Psoas muscle (tissue), 7 donors: ENCODE measurements at regions not wholly inside any gene's neighbourhood (a gene's known extent, or its start where the extent isn't known, plus 50 kb on each side); places are given as distances from the start of the nearest gene placed in this dataset.

ENCODE experiments used
- ATAC-seq, 4 donors: fragments of 200-7000 bp; cut with Tn5 transposase; one replicate each; pipeline ENCODE4 v1.9.1; 2020; ENCODE audit warnings: moderate library complexity in 3 of 4, mild to moderate bottlenecking in 2 of 4
- DNase-seq, 2 donors: peaks; one replicate each; pipeline ENCODE4 v3.0.0-alpha.2; 2020
- H3K27ac ChIP-seq: fragments of 200-600 bp; one replicate; pipeline ENCODE4 v1.8.0; 2022
- H3K27me3 ChIP-seq, 3 donors: fragments of 200-600 bp in 1 of 3; one replicate each; pipeline versions ENCODE4 v1.6.1 to v1.8.0; 2013 to 2022; ENCODE audit warnings: low read length in 2 of 3, mild to moderate bottlenecking in 2 of 3, moderate library complexity in 1 of 3; ENCODE audit not compliant: insufficient read depth in 3 of 3
- H3K36me3 ChIP-seq, 2 donors: fragments of 200-600 bp in 1 of 2; one replicate each; pipeline versions ENCODE4 v1.6.1 to v1.8.0; 2013 to 2022; ENCODE audit warnings: low read depth in 1 of 2, mild to moderate bottlenecking in 1 of 2, moderate library complexity in 1 of 2; ENCODE audit not compliant: insufficient read depth in 1 of 2
- H3K4me1 ChIP-seq: fragments of 200-600 bp; one replicate; pipeline ENCODE4 v1.8.0; 2022
- H3K4me3 ChIP-seq: fragments of 200-600 bp; one replicate; pipeline ENCODE4 v1.8.0; 2022; ENCODE audit warnings: mild to moderate bottlenecking
- H3K9me3 ChIP-seq: fragments of 200-600 bp; one replicate; pipeline ENCODE4 v1.8.0; 2022
- WGBS, 3 donors: extraction: QIAGEN DNeasy Blood & Tissue Kit; methylation state at CpG; one replicate each; pipeline versions ENCODE4 v1.1.6 to v1.1.7; 2013; 5-methylcytosine and 5-hydroxymethylcytosine counted together
- intact Hi-C, 2 donors: fragments of 100-400 bp; cut with DNase I; formaldehyde crosslinking; loops; one replicate each; pipeline versions ENCODE4 v1.11.0 to v1.14.2; 2022
- TF ChIP-seq, protein P1 (sequence below): fragments of 200-600 bp; IDR thresholded peaks from one replicate; pipeline ENCODE4 v1.8.0; 2022; ENCODE audit warnings: antibody characterized with exemption
- donor health status: healthy with polysubstance abuse.
- donor health status: DM: no; HTN: no; CAD: no; lungs with moderate emphysema.
- donor health status: Bipolar disorder and iron deficiency.
- donor health status: healthy.
- donor health status: DM: yes; HTN: yes; CAD: no.
- donor health status: DM: no; HTN: no; CAD: no.
- donor health status: DM: yes; HTN: yes; CAD: no.

DNA sequence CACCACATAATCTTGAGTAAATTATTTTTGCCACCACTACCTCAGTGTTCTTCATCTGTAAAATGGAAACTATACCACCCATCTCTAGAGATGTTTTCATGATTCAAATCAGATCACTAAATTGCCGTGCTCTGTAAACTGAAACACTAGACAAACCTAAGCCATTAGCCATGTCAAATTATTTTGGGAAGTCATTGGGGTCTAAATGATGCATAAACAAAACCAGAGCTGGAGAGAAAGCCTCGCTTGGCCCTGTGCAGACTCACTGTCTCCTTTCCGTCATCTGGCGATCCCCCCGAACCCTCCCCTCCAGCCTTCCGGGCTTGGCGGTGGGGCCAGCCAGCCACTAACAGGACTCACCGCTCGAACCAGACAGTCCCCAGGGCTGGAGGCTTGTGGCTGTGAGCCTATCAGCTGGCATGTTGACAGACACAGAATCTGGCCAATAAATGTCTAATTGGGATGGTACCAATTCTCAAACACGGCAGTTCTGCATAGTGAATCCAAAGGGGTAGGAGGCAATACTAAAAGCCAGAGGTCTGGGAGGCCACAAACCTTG, 256.5 kb downstream of the SEC61B start:
- TF ChIP-seq, protein P1, sequence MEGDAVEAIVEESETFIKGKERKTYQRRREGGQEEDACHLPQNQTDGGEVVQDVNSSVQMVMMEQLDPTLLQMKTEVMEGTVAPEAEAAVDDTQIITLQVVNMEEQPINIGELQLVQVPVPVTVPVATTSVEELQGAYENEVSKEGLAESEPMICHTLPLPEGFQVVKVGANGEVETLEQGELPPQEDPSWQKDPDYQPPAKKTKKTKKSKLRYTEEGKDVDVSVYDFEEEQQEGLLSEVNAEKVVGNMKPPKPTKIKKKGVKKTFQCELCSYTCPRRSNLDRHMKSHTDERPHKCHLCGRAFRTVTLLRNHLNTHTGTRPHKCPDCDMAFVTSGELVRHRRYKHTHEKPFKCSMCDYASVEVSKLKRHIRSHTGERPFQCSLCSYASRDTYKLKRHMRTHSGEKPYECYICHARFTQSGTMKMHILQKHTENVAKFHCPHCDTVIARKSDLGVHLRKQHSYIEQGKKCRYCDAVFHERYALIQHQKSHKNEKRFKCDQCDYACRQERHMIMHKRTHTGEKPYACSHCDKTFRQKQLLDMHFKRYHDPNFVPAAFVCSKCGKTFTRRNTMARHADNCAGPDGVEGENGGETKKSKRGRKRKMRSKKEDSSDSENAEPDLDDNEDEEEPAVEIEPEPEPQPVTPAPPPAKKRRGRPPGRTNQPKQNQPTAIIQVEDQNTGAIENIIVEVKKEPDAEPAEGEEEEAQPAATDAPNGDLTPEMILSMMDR: no peak
- WGBS, 3 donors: 70 to 77% (median 71%) methylated on average over 10 of the region's 10 CpGs
- H3K27ac ChIP-seq: no peak overlapping the region
- ATAC-seq (no peak), DNase-seq (no peak)
- H3K4me1 ChIP-seq: peaks cover 13% of the 10 kb centered on the region
- no peak overlapping the region for H3K4me3 ChIP-seq
- no peaks in the 10 kb centered on the region for H3K36me3 ChIP-seq
- intact Hi-C loops: no loop called here
- H3K27me3 ChIP-seq: no peaks in the 10 kb centered on the region
- H3K9me3 ChIP-seq: no peaks in the 10 kb centered on the region

DNA sequence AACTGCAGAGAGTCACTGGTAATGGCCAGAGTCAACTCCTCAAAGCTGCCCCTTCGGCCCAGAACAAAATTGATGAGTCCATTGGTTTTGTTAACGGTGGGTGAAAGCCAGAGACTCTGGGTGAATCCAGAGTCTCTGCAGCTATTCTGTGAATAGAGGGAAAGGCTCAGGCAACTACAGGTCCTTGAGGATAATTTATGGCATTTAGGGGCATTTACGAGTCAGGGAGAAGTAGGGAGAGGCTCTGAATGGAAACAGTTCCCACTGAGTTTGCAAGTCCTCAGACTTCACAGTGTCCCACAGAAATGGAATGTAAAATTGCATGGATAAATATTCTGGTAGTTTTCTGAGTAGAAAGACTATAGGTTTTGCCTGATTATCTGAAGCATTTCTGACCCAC, 257.8 kb downstream of the SEC61B start:
- DNase-seq: no peak
- Histone ChIP-seq H3K9me3 (no peaks in the 10 kb centered on the region), H3K36me3 (no peaks in the 10 kb centered on the region), H3K27ac (no peak overlapping the region), H3K27me3 (no peaks in the 10 kb centered on the region), H3K4me1 (no peaks in the 10 kb centered on the region), H3K4me3 (no peak overlapping the region)
- TF ChIP-seq, protein P1: no peak
- intact Hi-C loops: no loop called here
- ATAC-seq: no peak
- WGBS, 3 donors: 48 to 75% (median 67%) methylated on average over 3 of the region's 3 CpGs

- Histone ChIP-seq H3K36me3 (no peaks in the 10 kb centered on the region), H3K4me3 (no peak overlapping the region), H3K27ac (no peak overlapping the region), H3K9me3 (no peaks in the 10 kb centered on the region), H3K27me3 (no peaks in the 10 kb centered on the region), H3K4me1 (no peaks in the 10 kb centered on the region)
- intact Hi-C loops: no loop called here
- no peak for ATAC-seq
- 33 to 72% (median 54%) methylated on average over 2 of the region's 2 CpGs for WGBS, 3 donors
- TF ChIP-seq, protein P1: no peak
- DNase-seq: no peak
These were observed 263.4 kb downstream of the SEC61B start for GRCh38 chr9:99485459-99485858.

- intact Hi-C loops: no loop called here
- H3K27me3 ChIP-seq: no peaks in the 10 kb centered on the region
- H3K27ac ChIP-seq: no peak overlapping the region
- no peak overlapping the region for H3K4me3 ChIP-seq
- TF ChIP-seq, protein P1: no peak
- H3K9me3 ChIP-seq: no peaks in the 10 kb centered on the region
- DNase-seq (no peak), ATAC-seq (no peak)
- H3K36me3 ChIP-seq: no peaks in the 10 kb centered on the region
- no peaks in the 10 kb centered on the region for H3K4me1 ChIP-seq
These were observed 264.6 kb downstream of the SEC61B start for GRCh38 chr9:99486684-99487083.
